Epidermal melanocyte (primary cell): ENCODE measurements at regions not wholly inside any gene's neighbourhood (a gene's known extent, or its start where the extent isn't known, plus 50 kb on each side); places are given as distances from the start of the nearest gene placed in this dataset.
"Not testable (repeated sequence)": the region's sequence is repeated elsewhere in the genome, so short reads cannot be mapped to it uniquely, and the experiment has no call there.

ENCODE experiments used
- DNase-seq: peaks from one replicate; pipeline ENCODE4 v3.0.0; 2011; ENCODE audit warnings: low spot score; ENCODE audit not compliant: insufficient read length

DNA sequence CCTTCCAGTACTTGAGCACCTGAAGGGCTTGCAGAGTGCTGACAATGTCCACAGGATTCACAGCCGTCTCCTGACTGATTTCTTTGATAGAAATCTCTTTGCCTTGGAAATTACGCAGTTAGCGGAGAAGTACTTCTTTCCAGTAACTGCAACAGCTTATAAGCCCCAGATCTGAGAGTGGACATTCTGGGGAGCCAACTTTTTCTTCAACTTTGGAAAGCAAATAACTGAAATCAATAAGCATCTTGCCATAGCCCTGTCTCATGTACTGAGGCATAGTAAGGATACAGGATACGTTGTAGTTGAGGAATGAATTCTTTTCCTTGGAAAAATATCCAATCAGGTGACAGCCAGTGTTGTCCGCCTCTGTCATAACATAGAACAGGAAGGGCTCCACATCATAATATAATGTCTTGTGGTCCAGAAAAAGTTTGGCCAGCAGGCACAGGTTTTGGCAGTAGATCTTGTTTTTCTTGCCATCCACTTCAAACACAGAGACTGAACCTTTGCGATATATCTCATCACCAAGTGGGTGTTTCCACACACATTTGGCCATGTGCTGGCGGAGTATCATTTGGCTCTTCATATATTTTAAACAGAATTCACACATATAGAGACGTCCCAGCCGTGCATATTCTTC, 711.1 kb upstream of the DIAPH2 start:
- DNase-seq, result not testable (repeated sequence)

DNA sequence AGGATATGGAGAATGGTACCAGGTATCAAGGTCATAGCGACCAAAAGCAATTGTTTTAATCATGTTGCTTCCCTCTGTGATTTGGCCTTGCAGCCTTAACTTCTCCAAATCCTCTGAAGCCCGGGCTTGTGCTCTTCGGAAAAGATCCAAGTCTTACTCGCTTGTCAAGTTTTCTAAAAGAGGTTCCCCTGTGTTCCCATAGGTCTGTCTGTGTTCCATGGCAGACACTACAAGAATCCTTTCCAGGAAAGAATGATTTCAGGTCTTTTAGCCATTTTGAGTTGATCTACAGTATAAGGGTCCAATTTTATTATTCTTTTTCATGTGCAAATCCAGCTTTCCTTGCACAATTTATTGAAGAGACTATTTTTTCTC, 710.6 kb upstream of the DIAPH2 start:
- DNase-seq, result no peak

DNA sequence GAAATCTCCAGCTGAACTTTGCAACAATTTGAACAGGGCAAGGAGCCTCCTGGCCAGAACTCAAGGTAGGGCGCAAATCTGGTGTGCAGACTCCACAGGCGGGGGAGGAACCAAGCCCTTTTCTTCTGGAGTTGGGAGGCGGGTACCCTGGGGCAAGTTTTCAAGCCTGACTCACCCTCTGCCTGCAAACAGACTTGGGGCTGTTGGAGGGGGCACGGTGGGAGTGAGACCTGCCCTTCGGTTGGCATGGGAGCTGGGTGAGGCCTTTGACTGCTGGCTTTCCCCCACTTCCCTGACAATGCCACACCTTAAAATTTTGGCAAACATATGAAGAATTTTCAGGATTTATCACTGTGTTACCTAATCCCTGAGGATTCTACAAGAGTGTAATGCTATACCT, 709.8 kb upstream of the DIAPH2 start:
- DNase-seq, result no peak

DNA sequence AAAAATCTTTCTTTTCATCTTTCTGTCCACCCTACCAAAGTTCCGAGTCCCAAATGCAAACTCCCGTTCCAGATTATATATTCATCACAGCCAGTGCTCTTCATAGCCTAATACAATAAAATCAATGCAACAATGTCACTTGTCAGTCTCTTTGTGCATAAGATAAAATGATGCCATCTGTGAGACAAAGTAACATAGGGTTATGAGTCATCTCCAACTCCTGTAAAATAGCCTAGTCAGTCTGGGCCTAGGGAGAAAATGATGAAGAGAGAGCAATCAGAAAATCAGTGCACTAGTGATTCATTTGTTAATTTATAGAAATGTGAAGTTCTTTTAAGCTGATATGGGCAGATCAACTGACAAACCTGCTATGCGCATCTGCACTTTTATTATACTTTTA, 689.1 kb upstream of the DIAPH2 start:
- no peak for DNase-seq

DNA sequence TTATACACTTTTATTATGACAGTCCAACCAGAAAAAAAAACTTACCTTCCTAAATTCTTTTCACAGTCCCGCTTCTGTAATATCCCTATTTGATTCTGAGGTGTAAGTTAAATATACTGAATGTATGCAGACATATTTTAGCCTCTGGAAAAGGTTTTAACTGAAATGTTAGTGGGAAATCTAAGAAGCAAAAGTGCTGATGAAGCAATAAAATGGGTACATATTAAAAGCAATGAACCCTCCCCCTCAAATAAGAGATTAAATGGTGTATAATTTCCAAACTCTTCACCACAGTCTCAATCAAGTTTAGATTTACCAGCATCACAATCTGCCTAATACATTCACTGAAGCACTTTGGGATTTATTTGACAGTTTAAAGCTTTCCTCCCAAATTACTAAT, 688.3 kb upstream of the DIAPH2 start:
- DNase-seq, result no peak

DNA sequence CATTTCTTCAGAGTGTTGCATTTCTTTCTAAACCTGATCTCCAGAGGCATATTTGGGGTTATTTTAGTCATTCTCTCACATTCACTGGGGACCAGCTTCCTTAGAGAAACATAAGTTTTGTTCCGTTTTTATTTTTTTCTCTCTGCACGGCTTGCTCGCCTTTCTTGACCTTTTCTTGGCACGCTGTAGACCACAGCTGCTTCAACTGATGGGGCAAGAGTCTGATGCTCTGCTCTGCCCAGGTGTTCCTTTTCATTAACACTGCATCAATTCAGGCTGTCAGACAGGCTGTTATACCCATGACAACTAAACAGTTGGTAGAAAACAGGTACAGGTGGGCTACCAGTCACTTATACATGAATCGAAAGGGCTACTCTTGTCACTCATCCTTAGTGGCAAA, 682.2 kb upstream of the DIAPH2 start:
- no peak for DNase-seq

DNA sequence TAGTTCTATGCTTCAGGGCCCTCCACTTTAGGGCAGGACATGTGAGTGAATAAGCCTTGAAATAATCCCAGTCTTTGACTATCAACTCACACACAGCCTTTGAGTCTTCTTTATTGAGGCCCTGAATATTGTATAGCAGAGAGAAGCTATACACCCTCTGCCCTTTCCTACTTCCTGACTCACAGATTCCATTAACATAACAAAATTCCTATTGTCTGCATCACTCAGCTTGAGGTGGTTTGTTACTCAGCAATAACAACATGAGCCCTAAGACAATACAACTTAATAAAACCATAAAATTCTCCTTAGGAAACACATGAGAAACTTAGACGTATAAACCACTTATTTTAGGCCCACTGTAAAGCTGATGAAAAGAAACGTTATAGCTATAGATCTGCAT, 680.3 kb upstream of the DIAPH2 start:
- no peak for DNase-seq

DNA sequence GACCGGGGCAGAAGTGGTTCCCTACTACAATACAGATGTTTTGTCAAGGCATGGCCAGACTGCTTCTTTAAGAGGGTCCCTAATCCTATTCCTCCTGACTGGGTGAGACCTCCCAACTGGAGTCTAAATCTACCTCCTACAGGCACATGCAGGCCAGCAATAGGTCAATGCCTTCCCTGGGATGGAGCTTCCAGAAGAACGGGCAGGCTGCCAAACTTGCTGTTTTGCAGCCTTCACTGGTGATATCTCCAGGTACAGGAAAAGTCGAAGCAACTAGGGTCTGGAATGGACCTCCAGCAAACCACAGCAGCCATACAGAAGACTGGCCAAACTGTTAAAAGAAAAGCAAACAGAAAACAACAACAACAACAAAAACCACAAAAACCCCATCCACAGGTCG, 678.4 kb upstream of the DIAPH2 start:
- DNase-seq, result no peak

DNA sequence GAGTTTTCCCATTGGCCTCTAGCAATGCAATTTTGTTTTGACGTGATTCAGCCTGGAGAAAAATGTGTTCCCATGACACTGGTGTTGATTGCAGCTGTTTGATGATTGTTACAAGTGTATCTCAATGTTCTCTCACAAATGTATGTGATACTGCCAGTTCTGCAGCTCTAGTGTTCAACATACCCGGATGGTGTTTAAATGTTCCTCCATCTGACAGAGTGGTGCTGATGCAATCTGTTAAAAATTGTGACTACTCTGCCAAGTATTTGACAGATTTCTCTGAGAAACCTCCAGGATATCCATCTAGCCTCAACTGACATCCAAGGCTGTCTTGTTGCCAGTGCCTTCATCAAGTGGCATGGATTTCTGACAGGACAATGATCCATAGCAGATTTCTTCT, 657.2 kb upstream of the DIAPH2 start:
- DNase-seq, result no peak

DNA sequence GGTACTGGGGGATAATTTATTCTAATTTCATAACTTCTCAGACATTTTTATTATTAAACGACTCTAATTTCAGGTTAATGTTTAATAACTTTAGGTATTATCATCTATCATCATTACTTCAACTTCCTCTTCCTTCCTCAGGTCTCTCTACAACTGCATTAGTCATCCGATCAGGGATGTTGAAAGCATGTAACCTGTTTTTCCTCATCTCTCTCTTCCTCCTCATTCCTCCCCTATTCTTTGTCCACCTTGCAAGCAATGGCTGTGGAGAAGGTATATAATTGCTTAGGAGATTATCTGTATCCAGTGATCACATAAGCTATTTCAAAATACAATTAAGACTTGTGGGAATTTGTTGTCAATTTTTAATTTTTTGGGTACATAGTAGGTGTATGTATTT, 632.6 kb upstream of the DIAPH2 start:
- DNase-seq, result no peak

DNA sequence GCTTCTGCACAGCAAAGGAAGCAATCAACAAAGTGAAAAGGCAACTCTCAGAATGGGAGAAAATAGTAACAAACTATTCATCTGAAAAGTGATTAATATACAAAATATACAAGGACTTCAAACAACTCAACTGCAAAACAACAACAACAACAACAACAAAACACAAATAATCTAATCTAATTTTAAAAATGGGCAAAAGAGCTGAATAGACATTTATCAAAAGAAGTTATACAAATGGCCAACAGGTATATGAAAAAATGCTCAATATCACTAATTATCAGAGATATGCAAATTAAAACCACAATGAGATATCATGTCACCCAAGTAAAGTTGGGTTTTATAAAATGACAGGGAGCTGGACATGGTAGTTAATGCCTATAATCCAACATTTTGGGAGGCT, 602.8 kb upstream of the DIAPH2 start:
- no peak for DNase-seq

DNA sequence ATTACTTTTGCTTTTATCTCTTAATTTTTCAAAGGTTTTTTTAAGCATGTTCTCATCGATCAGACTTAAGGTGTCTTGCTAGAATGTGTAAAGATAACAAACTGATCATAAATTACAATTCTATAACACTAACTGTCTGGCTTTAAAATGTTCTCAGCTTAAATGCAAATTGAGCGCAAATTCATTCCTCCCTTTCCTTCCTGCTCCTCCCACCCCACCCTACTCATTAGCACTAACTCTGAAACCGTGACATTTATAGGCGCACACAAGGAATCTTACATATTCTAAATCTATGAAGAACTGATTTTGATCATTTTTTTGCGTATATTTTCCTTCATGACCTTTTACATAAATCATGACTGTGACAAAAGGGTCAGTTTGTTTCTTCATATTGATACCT, 590.0 kb upstream of the DIAPH2 start:
- DNase-seq, result no peak

DNA sequence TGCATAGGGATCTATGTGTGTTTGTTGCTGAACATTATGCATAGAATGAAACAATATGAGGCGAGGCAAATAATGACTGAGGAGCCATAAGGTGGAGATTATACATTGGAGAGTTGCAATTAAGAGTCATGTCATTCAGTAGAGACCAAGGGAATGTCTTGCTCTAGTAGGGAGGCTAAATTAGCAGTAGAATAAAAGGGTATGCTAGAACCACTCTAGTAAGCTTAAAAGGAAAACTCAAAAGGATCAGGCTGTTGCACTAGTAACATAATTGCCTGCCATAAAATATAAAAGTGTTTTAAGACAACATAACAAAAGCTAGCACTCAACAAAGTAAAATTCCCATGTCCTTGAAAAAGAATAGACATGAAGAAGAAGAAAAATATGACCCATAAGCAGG, 586.2 kb upstream of the DIAPH2 start:
- DNase-seq, result no peak

DNA sequence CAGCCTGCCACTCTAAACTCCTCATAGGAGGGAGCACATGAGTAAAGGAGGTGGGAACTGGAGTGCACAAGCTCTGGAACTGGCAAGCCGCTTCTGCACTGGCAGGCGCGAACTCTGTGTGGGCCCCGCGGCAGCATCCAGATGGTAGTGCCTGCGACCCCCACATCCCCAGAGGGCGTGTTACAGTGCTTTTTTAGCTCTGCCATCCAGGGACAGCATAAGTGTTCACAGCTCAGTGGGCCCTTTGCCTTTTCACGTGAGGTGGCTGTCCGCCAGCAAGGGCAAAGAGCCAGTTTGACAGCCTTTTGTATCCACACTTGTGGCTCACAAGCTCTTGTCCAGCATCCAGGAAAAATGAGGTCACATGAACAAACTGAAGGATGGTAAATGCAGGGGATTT, 581.6 kb upstream of the DIAPH2 start:
- no peak for DNase-seq

DNA sequence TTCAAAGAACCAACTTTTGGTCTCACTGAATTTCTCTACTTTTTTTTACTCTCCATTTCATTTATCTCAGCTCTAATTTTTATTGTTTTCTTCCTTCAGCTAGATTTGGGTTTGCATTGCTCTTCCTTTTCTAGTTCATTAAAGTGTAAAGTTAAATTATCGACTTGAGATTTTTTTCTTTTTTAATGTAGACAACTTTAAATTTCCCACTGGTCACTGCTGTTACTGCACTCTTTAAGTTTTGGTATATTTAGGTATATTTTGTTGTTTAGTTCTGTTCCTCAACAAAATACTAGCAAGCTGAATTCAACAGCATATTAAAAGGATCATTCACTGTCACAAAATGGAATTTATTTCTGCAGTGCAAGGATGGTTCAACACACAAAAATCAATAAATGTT, 572.0 kb upstream of the DIAPH2 start:
- no peak for DNase-seq

DNA sequence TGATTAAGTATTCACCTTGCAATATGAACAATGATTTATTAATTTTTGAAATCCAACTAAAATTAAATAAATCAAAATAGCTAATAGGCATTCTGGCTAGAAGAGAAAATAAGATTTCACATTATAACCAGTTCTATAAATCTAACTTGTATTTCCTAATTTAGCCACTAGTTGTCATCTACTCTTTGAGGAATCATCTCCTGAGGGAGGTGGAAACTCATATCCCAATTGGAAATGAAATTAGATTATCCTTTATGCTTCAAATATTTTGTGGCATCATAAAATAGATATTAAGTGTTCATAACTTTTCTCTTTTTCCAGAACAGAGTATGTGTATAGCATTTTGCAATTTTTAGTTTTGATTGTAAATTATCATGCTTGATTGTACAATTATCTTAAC, 558.5 kb upstream of the DIAPH2 start:
- DNase-seq, result no peak

DNA sequence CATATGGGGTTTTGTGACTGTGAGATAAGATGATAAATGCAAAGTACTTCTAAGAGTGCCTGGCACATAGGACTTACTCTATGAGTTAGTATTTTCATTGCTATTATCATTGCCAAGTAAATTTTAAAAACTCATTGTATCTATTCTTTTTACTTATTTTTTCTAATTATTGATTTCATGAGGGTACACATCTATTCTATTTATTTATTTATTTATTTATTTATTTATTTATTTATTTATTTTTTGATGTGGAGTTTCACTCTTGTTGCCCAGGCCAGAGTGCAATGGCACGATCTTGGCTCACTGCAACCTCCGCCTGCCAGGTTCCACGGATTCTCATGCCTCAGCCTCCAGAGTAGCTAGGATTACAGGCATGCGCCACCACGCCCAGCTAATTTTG, 556.6 kb upstream of the DIAPH2 start:
- DNase-seq, result not testable (repeated sequence)

DNA sequence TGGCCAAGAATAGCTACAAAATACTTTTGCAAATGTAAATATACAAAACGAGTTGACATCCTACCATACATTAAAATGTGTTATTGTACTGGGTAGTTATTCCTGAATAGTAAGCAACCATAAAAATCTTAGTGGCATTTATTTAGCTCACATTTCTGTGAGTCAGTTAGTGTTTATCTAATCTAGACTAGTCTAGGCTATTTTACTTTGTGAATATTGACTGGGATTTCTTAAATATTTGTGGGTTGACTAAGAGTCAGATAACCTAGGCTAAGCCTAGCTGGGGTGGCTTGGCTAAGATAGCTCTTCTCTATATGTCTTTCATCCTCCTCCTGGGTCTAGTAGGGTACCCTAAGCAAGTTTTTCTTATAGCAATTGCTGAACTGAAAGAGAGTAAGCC, 543.8 kb upstream of the DIAPH2 start:
- no peak for DNase-seq

DNA sequence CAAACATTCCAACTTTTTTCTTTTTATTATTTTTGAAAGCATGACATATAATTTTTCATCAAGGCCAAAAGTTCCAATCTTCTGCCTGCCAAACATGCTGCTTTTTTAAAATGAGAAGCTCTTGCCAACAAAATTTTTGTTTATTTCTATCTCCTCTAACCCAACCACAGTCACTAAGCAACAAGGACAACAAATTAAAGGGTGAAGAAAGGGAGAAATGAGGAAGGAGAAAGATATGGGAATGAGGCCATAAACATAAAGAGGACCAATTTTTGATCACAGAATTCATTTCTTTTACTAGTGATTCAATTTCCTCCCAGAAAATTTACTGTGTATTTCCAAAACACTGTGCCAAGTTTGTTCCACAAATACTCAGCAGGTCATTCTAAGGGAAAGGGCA, 537.0 kb upstream of the DIAPH2 start:
- DNase-seq, result no peak

DNA sequence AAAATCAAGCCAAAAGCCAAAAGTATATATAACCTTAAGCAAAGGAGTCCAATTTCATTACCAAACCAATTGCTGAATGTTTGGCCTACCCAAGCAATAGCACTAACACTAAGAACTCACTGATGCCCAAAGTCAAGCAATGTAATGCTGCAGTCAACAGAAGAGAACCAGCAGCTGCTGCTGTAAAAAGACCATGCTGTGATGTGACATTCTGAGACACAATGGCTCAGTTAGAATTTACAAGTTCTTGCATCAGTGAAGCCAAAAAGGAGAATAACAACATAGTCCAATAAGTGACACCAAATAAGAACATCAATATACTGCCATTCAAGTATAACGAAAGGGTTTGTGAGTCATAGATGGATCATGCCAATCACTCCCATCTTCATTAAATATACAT, 514.0 kb upstream of the DIAPH2 start:
- no peak for DNase-seq

DNA sequence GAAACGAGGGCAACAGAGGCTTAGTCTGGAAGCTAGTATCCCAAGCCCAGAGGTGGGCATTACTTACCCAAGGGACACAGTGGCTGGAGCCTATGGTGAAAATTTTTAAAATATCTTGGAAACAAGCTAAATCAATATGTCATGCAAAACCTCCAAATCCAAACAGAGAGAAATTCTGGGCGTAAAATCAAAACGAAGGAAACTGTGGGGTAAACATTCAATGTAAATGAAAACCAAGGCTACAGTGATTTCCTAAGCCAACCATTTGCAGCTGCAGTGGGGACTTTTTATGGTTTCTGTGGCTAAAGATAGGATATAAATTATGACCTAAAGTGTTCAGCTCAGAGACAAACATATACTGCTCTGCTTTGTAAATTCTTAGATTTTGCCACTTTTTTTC, 507.7 kb upstream of the DIAPH2 start:
- no peak for DNase-seq

DNA sequence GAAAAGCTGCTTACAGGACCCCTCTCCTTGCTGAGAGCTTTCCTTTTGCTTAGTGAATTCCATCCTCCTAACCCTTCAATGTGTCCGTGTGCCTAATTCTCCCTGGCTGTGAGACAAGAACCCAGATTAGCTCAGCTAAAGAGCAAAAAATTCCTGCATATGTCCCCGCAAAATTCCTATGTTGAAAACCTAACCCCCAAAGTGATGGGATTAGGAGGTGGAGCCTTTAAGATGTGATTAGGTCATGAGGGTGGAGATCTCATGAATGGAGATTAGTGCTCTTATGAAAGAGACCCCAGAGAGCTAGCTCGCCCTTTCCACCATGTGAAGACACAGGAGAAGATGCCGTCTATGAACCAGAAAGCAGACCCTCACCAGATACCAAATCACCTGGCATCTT, 503.0 kb upstream of the DIAPH2 start:
- DNase-seq, result no peak

DNA sequence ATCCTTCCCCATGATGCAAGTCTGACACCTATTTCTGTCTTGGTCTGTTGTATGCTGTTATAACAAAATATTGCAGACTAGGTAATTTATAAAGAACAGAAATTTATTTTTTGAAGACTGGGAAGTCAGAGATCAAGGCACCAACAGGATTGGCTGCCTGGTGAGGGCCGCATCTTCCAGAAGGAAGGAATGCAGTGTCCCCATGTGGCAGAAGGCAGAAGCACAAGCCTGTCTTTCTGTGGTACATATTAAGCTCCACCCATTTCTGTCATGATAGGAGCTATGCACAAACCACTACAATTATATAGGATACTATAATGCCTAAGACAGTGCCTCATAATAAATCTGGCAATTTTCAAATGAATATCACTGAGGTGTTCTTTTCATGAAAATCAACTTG, 502.3 kb upstream of the DIAPH2 start:
- DNase-seq, result no peak

DNA sequence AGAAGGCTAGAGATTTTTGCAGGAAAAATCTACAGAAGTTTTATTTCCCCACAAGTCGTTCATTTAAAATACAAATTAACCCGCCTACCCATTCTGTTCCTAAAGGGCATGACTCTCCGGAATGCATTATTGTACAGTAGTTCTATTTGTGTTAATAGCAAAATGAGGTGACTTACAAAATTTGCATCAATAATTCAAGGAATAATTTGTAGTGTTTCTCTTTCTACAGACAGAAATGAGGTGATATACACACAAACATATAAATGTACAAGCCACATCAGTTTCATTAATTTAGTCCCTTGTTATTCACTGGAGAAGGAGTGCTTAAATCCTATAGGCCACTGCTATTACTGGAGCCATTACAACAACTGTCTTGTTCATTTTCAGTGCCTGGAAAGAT, 501.3 kb upstream of the DIAPH2 start:
- DNase-seq, result no peak
